Left ventricle myocardium inferior (tissue), 1 donor: ENCODE measurements at regions not wholly inside any gene's neighbourhood (a gene's known extent, or its start where the extent isn't known, plus 50 kb on each side); places are given as distances from the start of the nearest gene placed in this dataset.

Experiments
- DNase-seq: peaks from one replicate; pipeline ENCODE4 v3.0.0-alpha.2; 2020
- H3K27ac ChIP-seq: fragments of 200-600 bp; replicated peaks from 2 replicates; pipeline ENCODE4 v1.8.0; 2021
- H3K27me3 ChIP-seq: fragments of 200-600 bp; 2 replicates; pipeline ENCODE4 v1.8.0; 2021; ENCODE audit warnings: low read depth
- H3K36me3 ChIP-seq: fragments of 200-600 bp; 2 replicates; pipeline ENCODE4 v1.8.0; 2021
- H3K4me1 ChIP-seq: fragments of 200-600 bp; 2 replicates; pipeline ENCODE4 v1.8.0; 2021
- H3K4me3 ChIP-seq: fragments of 200-600 bp; 2 replicates; pipeline ENCODE4 v1.8.0; 2021; ENCODE audit warnings: mild to moderate bottlenecking, moderate library complexity
- H3K9me3 ChIP-seq: fragments of 200-600 bp; replicated peaks from 2 replicates; pipeline ENCODE4 v1.8.0; 2021
- CTCF ChIP-seq: fragments of 200-600 bp; IDR thresholded peaks from 2 replicates; pipeline ENCODE4 v1.8.0; 2021; ENCODE audit warnings: antibody characterized with exemption, mild to moderate bottlenecking, borderline replicate concordance
- intact Hi-C: fragments of 100-400 bp; cut with micrococcal nuclease; formaldehyde crosslinking; loops from one replicate; pipeline ENCODE4 v1.11.0; 2022
- donor health status: DM: no; HTN: yes; CAD: no; lungs with severe emphysema.

- Histone ChIP-seq H3K27ac (no peak overlapping the region), H3K4me1 (peaks cover 7% of the 10 kb centered on the region), H3K36me3 (no peaks in the 10 kb centered on the region), H3K27me3 (no peaks in the 10 kb centered on the region), H3K4me3 (no peak overlapping the region), H3K9me3 (peaks cover 26% of the 10 kb centered on the region)
- DNase-seq: no peak
- no peak for TF ChIP-seq CTCF
- intact Hi-C loops: no loop called here
Measured at GRCh38 chr2:234666911-234667310, 170.0 kb upstream of the ARL4C start.

- Histone ChIP-seq H3K27me3 (no peaks in the 10 kb centered on the region), H3K9me3 (peaks cover 26% of the 10 kb centered on the region), H3K36me3 (no peaks in the 10 kb centered on the region), H3K4me3 (no peak overlapping the region), H3K4me1 (peaks cover 7% of the 10 kb centered on the region), H3K27ac (no peak overlapping the region)
- no peak for DNase-seq
- intact Hi-C loops: no loop called here
- no peak for TF ChIP-seq CTCF
Measured at GRCh38 chr2:234665304-234665703, 168.4 kb upstream of the ARL4C start.

GRCh38 chr2:234661849-234662248, 165.0 kb upstream of the ARL4C start:
- intact Hi-C loops: no loop called here
- Histone ChIP-seq H3K27me3 (no peaks in the 10 kb centered on the region), H3K4me1 (no peaks in the 10 kb centered on the region), H3K9me3 (peaks cover 33% of the 10 kb centered on the region), H3K27ac (no peak overlapping the region), H3K36me3 (no peaks in the 10 kb centered on the region), H3K4me3 (no peak overlapping the region)
- no peak for DNase-seq
- no peak for TF ChIP-seq CTCF

GRCh38 chr2:234661175-234661574, 164.3 kb upstream of the ARL4C start:
- intact Hi-C loops: no loop called here
- Histone ChIP-seq H3K27me3 (peaks cover 2% of the 10 kb centered on the region), H3K27ac (no peak overlapping the region), H3K4me3 (no peak overlapping the region), H3K36me3 (no peaks in the 10 kb centered on the region), H3K4me1 (no peaks in the 10 kb centered on the region), H3K9me3 (peaks cover 33% of the 10 kb centered on the region)
- no peak for DNase-seq
- no peak for TF ChIP-seq CTCF

- DNase-seq: no peak
- H3K4me3 ChIP-seq: no peak overlapping the region
- no peaks in the 10 kb centered on the region for H3K36me3 ChIP-seq
- no peaks in the 10 kb centered on the region for H3K4me1 ChIP-seq
- no peak for TF ChIP-seq CTCF
- H3K27ac ChIP-seq: no peak overlapping the region
- H3K27me3 ChIP-seq: peaks cover 32% of the 10 kb centered on the region
- intact Hi-C loops: no loop called here
- peaks cover 7% of the 10 kb centered on the region for H3K9me3 ChIP-seq
Measured at GRCh38 chr2:234655706-234656105, 158.8 kb upstream of the ARL4C start.

GRCh38 chr2:234650911-234651310, 154.0 kb upstream of the ARL4C start:
- no peak for DNase-seq
- Histone ChIP-seq H3K27ac (no peak overlapping the region), H3K4me1 (no peaks in the 10 kb centered on the region), H3K9me3 (no peaks in the 10 kb centered on the region), H3K36me3 (no peaks in the 10 kb centered on the region), H3K27me3 (peaks cover 36% of the 10 kb centered on the region), H3K4me3 (no peak overlapping the region)
- intact Hi-C loops: no loop called here
- no peak for TF ChIP-seq CTCF
